Motor neuron (in vitro differentiated cells): ENCODE measurements at regions not wholly inside any gene's neighbourhood (a gene's known extent, or its start where the extent isn't known, plus 50 kb on each side); places are given as distances from the start of the nearest gene placed in this dataset.

Source experiments
- ATAC-seq, 8 experiments: fragments of 200-7000 bp; cut with Tn5 transposase; replicated peaks in 6 of 8; 2 replicates each; pipeline ENCODE4 v1.8.0; 2021; ENCODE audit warnings: mild to moderate bottlenecking in 8 of 8, moderate library complexity in 8 of 8
- H3K27ac ChIP-seq, 2 donors: fragments of 250-450 bp; sonication (Bioruptor Pico); 2 replicates each; pipeline ENCODE4 v1.9.0; 2021; ENCODE audit warnings: antibody characterized with exemption in 2 of 2, mild to moderate bottlenecking in 2 of 2, moderate library complexity in 1 of 2
- H3K4me1 ChIP-seq, 2 donors: fragments of 250-450 bp; sonication (Bioruptor Pico); replicated peaks in 1 of 2; 2 replicates each; pipeline ENCODE4 v1.6.1; 2021; ENCODE audit warnings: antibody characterized with exemption in 2 of 2, mild to moderate bottlenecking in 2 of 2, moderate library complexity in 1 of 2
- H3K4me3 ChIP-seq, 5 donors: fragments of 250-450 bp; sonication (Bioruptor Pico); 2 replicates each; pipeline ENCODE4 v1.9.0; 2021; ENCODE audit warnings: antibody characterized with exemption in 5 of 5, mild to moderate bottlenecking in 5 of 5, moderate library complexity in 4 of 5
- WGBS, 10 experiments: fragments of 450-650 bp; shearing (Covaris generic); methylation state at CpG; one replicate each; pipeline ENCODE4 v1.0.0; 2022; 5-methylcytosine and 5-hydroxymethylcytosine counted together
- in situ Hi-C, 9 experiments: fragments of 400-800 bp; cut with MboI; loops; one replicate each; pipeline ENCODE4 v1.15.0; 2021; ENCODE audit warnings: low sequenced_read_pairs in 9 of 9, low pct_unique_long_range_greater_than_20kb in 2 of 9; ENCODE audit not compliant: unreplicated experiment in 9 of 9

- H3K4me3 ChIP-seq = no peak overlapping the region
- no peaks in the 10 kb centered on the region for H3K4me1 ChIP-seq
- in situ Hi-C loops = no loop called here
- 10 to 81% (median 67%) methylated on average over 2 to 3 of the region's 3 CpGs; no CpG with 5 or more reads in 1 of the 10 experiments for WGBS, 10 experiments
- H3K27ac ChIP-seq = no peak overlapping the region
- peak in 2 of 8 experiments; percentile 45 to 52 for ATAC-seq
These were observed 1109.5 kb downstream of the SLITRK1 start for GRCh38 chr13:82772816-82773215.

DNA sequence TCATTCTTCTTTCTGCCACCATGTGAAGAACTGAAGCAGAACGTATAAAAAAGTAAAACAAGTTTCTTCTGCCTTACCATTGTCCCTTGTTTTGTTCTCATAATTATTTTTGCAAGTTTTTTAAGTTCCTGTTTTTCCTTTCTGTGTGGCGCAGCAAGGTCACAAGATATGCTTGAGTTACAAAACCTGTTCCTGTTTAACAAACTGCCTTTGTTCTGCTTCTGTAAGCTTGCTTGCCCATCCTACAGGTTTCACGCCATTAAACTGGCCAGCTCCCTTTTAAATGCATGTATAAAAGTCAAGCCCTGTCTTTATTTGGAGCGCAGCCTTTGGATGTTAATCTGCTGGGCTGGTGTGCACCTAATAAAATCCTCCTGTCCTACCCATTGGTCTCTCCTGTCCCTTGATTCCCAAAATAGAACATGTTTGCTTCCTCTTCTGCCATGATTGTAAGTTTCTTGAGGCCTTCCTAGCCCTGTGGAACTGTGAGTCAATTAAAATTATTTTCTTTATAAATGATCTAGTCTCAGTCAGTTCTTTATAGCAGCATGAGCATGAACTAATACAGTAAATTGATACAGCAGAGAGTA is 1115.4 kb downstream of the SLITRK1 start:
- no peak for ATAC-seq
- Histone ChIP-seq H3K4me1 (no peaks in the 10 kb centered on the region), H3K27ac (no peak overlapping the region), H3K4me3 (no peak overlapping the region)
- in situ Hi-C loops = no loop called here
- WGBS, 10 experiments = 10 to 80% (median 41%) methylated on average over 1 to 4 of the region's 4 CpGs; no CpG with 5 or more reads in 1 of the 10 experiments

DNA sequence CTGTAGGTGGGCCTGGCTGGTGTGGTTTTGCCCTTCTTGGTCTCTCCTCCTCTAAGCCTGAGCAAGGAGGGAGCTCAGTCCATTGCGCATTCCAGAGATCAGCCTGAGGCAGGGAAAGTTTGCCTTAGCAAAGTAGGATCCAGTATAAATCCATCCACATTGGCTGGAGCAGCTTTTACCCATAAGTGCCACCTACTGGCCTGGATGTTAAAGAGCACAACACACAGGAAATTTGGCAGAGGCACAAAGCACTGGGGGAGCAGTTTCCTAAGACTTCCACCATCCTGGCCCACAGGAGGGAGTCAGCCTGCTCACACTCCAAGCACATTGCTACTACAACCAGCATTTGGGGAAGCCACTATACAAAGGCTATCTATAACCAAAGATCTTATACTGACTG is 1124.2 kb downstream of the SLITRK1 start:
- no peak overlapping the region for H3K27ac ChIP-seq
- no peaks in the 10 kb centered on the region for H3K4me1 ChIP-seq
- peak in 3 of 8 experiments; percentile 47 to 77 (median 70) for ATAC-seq
- H3K4me3 ChIP-seq = no peak overlapping the region
- in situ Hi-C loops = no loop called here
- 60 to 100% (median 100%) methylated on average over 1 of the region's 1 CpG; no CpG with 5 or more reads in 6 of the 10 experiments for WGBS, 10 experiments

DNA sequence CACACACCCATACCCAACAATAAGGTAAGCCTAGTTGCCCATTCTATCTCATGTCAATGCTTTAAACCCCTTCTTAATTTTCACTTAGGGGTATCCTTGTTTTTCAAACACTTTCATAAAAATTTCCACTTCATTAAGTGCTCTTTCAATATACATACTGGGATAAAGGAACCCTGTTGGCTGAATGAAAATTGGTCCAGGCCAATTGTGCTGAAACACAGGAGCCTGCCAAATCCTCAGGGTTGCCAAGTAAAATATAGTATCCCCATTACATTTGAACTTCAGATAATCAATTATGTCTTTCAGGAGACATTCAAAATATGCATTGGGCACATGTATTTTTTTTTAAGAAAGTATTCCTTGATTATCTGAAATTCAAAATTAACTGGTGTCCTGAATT is 1131.1 kb downstream of the SLITRK1 start:
- Histone ChIP-seq H3K27ac (no peak overlapping the region), H3K4me1 (no peaks in the 10 kb centered on the region), H3K4me3 (no peak overlapping the region)
- in situ Hi-C loops = no loop called here
- no peak for ATAC-seq

GRCh38 chr13:82749551-82749950 is 1132.7 kb downstream of the SLITRK1 start:
- in situ Hi-C loops = no loop called here
- H3K4me3 ChIP-seq = no peak overlapping the region
- no peak overlapping the region for H3K27ac ChIP-seq
- 35 to 100% (median 92%) methylated on average over 1 to 3 of the region's 3 CpGs for WGBS, 10 experiments
- no peaks in the 10 kb centered on the region for H3K4me1 ChIP-seq
- ATAC-seq = no peak

GRCh38 chr13:82747958-82748357 is 1134.3 kb downstream of the SLITRK1 start:
- Histone ChIP-seq H3K4me3 (no peak overlapping the region), H3K4me1 (no peaks in the 10 kb centered on the region), H3K27ac (no peak overlapping the region)
- in situ Hi-C loops = no loop called here
- ATAC-seq = peak in 3 of 8 experiments; percentile 74 to 87 (median 75)
- 0 to 100% (median 35%) methylated on average over 1 of the region's 1 CpG; no CpG with 5 or more reads in 2 of the 10 experiments for WGBS, 10 experiments

DNA sequence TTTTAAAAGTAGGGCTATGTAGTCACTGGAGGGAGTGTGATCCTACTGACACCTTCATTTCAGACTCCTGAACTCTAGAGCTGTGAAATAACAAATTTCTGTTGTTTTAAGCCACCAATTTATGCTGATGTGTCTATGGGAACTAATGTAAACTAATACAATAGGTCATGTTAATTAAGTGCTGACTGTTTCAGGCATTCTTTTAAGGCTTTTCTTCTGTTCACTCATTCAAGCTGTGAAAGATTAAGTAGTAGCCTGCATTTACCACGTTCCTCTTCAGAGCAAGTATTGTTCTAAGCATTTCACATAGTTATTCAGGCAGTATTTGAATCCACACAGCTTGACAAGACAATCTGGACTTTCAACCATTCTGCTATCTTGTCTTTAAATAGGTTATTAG is 1135.0 kb downstream of the SLITRK1 start:
- Histone ChIP-seq H3K27ac (no peak overlapping the region), H3K4me1 (no peaks in the 10 kb centered on the region), H3K4me3 (no peak overlapping the region)
- in situ Hi-C loops = no loop called here
- ATAC-seq = peak in 7 of 8 experiments; percentile 20 to 56 (median 38)
- 0 to 33% (median 0%) methylated on average over 1 of the region's 1 CpG; no CpG with 5 or more reads in 2 of the 10 experiments for WGBS, 10 experiments

DNA sequence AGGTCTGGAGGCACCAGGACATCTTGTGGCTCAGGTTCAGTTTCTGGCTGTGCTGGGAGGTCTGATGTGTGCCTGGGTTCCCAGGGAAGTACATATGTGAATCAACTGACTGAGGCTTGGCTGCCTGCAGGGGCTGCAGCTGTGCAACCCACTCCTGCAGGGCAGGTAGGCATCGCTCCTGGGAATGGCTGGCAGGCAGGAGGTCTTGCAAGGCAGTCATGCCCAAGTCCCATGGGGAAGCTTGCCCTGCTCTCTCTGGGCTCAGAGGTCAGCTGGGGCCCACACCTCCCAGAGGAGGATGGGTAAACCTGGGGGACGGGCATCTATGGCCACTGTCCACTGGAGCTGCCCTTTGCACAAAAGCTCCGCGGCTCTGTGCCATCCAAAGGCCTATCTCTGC is 1141.8 kb downstream of the SLITRK1 start:
- Histone ChIP-seq H3K4me3 (no peak overlapping the region), H3K27ac (no peak overlapping the region), H3K4me1 (no peaks in the 10 kb centered on the region)
- ATAC-seq = no peak
- in situ Hi-C loops = no loop called here
- 100% methylated on average over 1 to 2 of the region's 4 CpGs; no CpG with 5 or more reads in 8 of the 10 experiments for WGBS, 10 experiments

DNA sequence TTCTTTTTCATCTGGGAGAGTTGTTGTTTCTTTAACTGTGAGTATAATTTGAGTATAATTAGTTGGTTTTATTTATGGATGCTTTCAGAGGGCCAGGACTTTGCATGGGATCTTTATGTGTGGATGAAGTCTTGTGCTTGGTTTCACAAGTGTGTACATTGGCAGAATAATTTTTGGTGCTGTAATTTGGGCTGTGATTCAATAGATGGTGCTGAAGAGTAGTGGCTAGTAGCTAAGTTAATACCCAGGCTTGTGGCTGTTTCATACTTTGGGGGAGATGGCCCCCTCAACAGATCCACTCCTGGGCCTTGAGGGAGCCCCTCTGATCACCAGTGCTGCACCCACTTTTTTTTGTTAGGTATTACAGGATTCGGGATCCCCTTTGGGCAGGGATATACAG is 1142.4 kb downstream of the SLITRK1 start:
- no peak for ATAC-seq
- Histone ChIP-seq H3K27ac (no peak overlapping the region), H3K4me1 (no peaks in the 10 kb centered on the region), H3K4me3 (no peak overlapping the region)
- in situ Hi-C loops = no loop called here
- 86 to 100% methylated on average over 1 of the region's 1 CpG; no CpG with 5 or more reads in 8 of the 10 experiments for WGBS, 10 experiments

DNA sequence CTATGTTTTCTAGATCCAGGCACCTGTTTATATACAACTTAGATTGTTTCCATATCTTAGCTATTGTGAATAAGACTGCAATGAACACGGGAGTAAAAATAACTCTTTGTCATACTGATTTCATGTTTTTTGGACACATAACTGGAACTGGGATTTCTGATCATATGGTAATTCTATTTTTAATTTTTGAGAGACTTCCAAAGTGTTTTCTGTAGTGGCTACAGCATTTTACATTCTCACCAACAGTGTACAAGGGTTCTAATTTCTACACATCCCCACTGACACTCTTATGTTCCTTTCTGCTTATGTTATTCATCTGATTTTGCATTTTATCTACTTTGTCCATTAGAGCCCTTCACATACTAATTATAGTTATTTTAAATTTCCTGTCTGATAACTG is 1152.9 kb downstream of the SLITRK1 start:
- Histone ChIP-seq H3K27ac (no peak overlapping the region), H3K4me3 (no peak overlapping the region), H3K4me1 (no peaks in the 10 kb centered on the region)
- in situ Hi-C loops = no loop called here
- 14 to 100% (median 88%) methylated on average over 1 of the region's 1 CpG; no CpG with 5 or more reads in 2 of the 10 experiments for WGBS, 10 experiments
- ATAC-seq = no peak

DNA sequence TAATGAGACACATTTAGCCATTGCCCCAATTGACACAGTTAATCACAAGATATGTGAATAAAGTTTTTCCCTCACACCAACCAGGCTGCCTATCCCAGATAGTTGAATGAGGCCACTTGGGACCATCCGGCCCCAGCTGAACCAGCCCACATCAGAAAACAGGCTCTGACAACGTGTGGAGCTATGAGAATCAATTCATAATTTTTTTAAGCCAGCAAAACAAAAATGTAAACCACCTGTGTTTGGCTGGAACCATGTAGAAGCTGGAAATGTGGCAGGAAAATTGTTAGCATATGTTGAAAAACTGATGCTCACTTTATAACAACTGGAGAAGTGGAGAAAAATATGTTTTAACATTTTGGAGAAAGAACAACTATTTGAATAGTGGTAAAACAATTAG is 1161.3 kb downstream of the SLITRK1 start:
- no peak overlapping the region for H3K27ac ChIP-seq
- ATAC-seq = no peak
- peaks cover 0 to 4% of the 10 kb centered on the region in 2 donors for H3K4me1 ChIP-seq
- WGBS, 10 experiments = 11 to 100% (median 63%) methylated on average over 1 to 2 of the region's 2 CpGs; no CpG with 5 or more reads in 2 of the 10 experiments
- H3K4me3 ChIP-seq = no peak overlapping the region
- in situ Hi-C loops = no loop called here

GRCh38 chr13:82719987-82720386 is 1162.3 kb downstream of the SLITRK1 start:
- Histone ChIP-seq H3K27ac (no peak overlapping the region), H3K4me3 (no peak overlapping the region), H3K4me1 (peaks cover 0 to 4% of the 10 kb centered on the region in 2 donors)
- WGBS, 10 experiments = 25 to 100% (median 90%) methylated on average over 1 of the region's 1 CpG; no CpG with 5 or more reads in 4 of the 10 experiments
- no peak for ATAC-seq
- in situ Hi-C loops = no loop called here

- in situ Hi-C loops = no loop called here
- Histone ChIP-seq H3K4me1 (peaks cover 0 to 4% of the 10 kb centered on the region in 2 donors), H3K4me3 (no peak overlapping the region), H3K27ac (no peak overlapping the region)
- 30 to 100% (median 89%) methylated on average over 1 to 2 of the region's 2 CpGs; no CpG with 5 or more reads in 1 of the 10 experiments for WGBS, 10 experiments
- ATAC-seq = peak in 1 of 8 experiments; percentile 50
These were observed 1165.0 kb downstream of the SLITRK1 start for GRCh38 chr13:82717249-82717648.
